H1 (cell line): ENCODE measurements at regions not wholly inside any gene's neighbourhood (a gene's known extent, or its start where the extent isn't known, plus 50 kb on each side); places are given as distances from the start of the nearest gene placed in this dataset.

Experiments
- BACH1 ChIP-seq: IDR thresholded peaks from 2 replicates; pipeline ENCODE4 v1.6.1; 2012; ENCODE audit warnings: low read length, improper control_type of control experiment
- BRCA1 ChIP-seq: IDR thresholded peaks from 2 replicates; pipeline ENCODE4 v1.6.1; 2012; ENCODE audit warnings: low read depth, low read length, improper control_type of control experiment
- CHD2 ChIP-seq: IDR thresholded peaks from 2 replicates; pipeline ENCODE4 v1.6.1; 2012; ENCODE audit warnings: low read length, improper control_type of control experiment
- FOSL1 ChIP-seq: IDR thresholded peaks from 2 replicates; pipeline ENCODE4 v1.6.1; 2011; ENCODE audit warnings: mild to moderate bottlenecking, low read depth, low read length, moderate library complexity; ENCODE audit not compliant: insufficient read depth
- JUN ChIP-seq: IDR thresholded peaks from 2 replicates; pipeline ENCODE4 v1.6.1; 2011; ENCODE audit warnings: low read depth, mild to moderate bottlenecking, improper control_type of control experiment, low read length
- JUND ChIP-seq: IDR thresholded peaks from 2 replicates; pipeline ENCODE4 v1.6.1; 2011; ENCODE audit warnings: mild to moderate bottlenecking, improper control_type of control experiment, low read length
- KDM4A ChIP-seq: IDR thresholded peaks from one replicate; pipeline ENCODE4 v1.7.1; 2012; ENCODE audit warnings: low read depth, mild to moderate bottlenecking, moderate library complexity, low read length, inconsistent platforms; ENCODE audit not compliant: severe bottlenecking
- RBBP5 ChIP-seq: IDR thresholded peaks from 2 replicates; pipeline ENCODE4 v1.7.1; 2012; ENCODE audit warnings: low read depth, mild to moderate bottlenecking, inconsistent platforms, low read length, moderate library complexity, borderline replicate concordance
- RFX5 ChIP-seq: IDR thresholded peaks from 2 replicates; pipeline ENCODE4 v1.6.1; 2011; ENCODE audit warnings: low read depth, low read length, improper control_type of control experiment, borderline replicate concordance
- SIRT6 ChIP-seq: IDR thresholded peaks from one replicate; pipeline ENCODE4 v1.7.1; 2012; ENCODE audit warnings: low read length, inconsistent platforms
- TAF1 ChIP-seq: IDR thresholded peaks from 2 replicates; pipeline ENCODE4 v1.6.1; 2011; ENCODE audit warnings: mild to moderate bottlenecking, low read depth, low read length
- TF ChIP-seq, protein P1 (sequence below): fragments of 300-600 bp; sonication (generic); IDR thresholded peaks from 2 replicates; pipeline ENCODE4 v1.7.1; 2012; ENCODE audit warnings: low read length, moderate library complexity, mild to moderate bottlenecking, inconsistent platforms; ENCODE audit not compliant: insufficient replicate concordance

DNA sequence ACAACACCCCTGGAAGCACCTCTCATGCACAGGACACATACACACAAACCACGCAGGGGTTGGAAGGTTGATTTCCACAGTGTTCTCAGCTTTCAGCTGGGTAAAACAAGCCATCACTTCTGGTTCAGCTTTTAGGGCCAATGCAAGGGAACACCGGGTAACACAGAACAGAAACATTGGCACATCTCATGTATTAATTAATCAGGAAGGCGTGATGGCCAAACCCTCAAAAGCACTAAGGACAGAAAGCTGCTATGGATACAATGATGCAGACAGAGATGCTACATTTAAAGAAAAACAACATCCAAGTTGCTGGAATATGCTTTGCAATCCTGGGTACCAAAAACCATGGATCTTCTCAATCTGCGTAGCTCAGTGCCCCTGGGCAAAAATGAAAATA lies 104.3 kb upstream of the BEND6 start (continued):
- TF ChIP-seq, protein P1, sequence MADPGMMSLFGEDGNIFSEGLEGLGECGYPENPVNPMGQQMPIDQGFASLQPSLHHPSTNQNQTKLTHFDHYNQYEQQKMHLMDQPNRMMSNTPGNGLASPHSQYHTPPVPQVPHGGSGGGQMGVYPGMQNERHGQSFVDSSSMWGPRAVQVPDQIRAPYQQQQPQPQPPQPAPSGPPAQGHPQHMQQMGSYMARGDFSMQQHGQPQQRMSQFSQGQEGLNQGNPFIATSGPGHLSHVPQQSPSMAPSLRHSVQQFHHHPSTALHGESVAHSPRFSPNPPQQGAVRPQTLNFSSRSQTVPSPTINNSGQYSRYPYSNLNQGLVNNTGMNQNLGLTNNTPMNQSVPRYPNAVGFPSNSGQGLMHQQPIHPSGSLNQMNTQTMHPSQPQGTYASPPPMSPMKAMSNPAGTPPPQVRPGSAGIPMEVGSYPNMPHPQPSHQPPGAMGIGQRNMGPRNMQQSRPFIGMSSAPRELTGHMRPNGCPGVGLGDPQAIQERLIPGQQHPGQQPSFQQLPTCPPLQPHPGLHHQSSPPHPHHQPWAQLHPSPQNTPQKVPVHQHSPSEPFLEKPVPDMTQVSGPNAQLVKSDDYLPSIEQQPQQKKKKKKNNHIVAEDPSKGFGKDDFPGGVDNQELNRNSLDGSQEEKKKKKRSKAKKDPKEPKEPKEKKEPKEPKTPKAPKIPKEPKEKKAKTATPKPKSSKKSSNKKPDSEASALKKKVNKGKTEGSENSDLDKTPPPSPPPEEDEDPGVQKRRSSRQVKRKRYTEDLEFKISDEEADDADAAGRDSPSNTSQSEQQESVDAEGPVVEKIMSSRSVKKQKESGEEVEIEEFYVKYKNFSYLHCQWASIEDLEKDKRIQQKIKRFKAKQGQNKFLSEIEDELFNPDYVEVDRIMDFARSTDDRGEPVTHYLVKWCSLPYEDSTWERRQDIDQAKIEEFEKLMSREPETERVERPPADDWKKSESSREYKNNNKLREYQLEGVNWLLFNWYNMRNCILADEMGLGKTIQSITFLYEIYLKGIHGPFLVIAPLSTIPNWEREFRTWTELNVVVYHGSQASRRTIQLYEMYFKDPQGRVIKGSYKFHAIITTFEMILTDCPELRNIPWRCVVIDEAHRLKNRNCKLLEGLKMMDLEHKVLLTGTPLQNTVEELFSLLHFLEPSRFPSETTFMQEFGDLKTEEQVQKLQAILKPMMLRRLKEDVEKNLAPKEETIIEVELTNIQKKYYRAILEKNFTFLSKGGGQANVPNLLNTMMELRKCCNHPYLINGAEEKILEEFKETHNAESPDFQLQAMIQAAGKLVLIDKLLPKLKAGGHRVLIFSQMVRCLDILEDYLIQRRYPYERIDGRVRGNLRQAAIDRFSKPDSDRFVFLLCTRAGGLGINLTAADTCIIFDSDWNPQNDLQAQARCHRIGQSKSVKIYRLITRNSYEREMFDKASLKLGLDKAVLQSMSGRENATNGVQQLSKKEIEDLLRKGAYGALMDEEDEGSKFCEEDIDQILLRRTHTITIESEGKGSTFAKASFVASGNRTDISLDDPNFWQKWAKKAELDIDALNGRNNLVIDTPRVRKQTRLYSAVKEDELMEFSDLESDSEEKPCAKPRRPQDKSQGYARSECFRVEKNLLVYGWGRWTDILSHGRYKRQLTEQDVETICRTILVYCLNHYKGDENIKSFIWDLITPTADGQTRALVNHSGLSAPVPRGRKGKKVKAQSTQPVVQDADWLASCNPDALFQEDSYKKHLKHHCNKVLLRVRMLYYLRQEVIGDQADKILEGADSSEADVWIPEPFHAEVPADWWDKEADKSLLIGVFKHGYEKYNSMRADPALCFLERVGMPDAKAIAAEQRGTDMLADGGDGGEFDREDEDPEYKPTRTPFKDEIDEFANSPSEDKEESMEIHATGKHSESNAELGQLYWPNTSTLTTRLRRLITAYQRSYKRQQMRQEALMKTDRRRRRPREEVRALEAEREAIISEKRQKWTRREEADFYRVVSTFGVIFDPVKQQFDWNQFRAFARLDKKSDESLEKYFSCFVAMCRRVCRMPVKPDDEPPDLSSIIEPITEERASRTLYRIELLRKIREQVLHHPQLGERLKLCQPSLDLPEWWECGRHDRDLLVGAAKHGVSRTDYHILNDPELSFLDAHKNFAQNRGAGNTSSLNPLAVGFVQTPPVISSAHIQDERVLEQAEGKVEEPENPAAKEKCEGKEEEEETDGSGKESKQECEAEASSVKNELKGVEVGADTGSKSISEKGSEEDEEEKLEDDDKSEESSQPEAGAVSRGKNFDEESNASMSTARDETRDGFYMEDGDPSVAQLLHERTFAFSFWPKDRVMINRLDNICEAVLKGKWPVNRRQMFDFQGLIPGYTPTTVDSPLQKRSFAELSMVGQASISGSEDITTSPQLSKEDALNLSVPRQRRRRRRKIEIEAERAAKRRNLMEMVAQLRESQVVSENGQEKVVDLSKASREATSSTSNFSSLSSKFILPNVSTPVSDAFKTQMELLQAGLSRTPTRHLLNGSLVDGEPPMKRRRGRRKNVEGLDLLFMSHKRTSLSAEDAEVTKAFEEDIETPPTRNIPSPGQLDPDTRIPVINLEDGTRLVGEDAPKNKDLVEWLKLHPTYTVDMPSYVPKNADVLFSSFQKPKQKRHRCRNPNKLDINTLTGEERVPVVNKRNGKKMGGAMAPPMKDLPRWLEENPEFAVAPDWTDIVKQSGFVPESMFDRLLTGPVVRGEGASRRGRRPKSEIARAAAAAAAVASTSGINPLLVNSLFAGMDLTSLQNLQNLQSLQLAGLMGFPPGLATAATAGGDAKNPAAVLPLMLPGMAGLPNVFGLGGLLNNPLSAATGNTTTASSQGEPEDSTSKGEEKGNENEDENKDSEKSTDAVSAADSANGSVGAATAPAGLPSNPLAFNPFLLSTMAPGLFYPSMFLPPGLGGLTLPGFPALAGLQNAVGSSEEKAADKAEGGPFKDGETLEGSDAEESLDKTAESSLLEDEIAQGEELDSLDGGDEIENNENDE = no peak
- TF ChIP-seq TAF1 = no peak
- no peak for TF ChIP-seq RFX5
- TF ChIP-seq JUN = no peak
- no peak for TF ChIP-seq BRCA1
- no peak for TF ChIP-seq RBBP5
- TF ChIP-seq CHD2 = no peak
- no peak for TF ChIP-seq KDM4A
- no peak for TF ChIP-seq FOSL1
- no peak for TF ChIP-seq BACH1
- no peak for TF ChIP-seq JUND
- no peak for TF ChIP-seq SIRT6
